ENCODE measurements at regions not wholly inside any gene's neighbourhood (a gene's known extent, or its start where the extent isn't known, plus 50 kb on each side); places are given as distances from the start of the nearest gene placed in this dataset.
A peak's percentile ranks its signal among the peaks of the same experiment; 100 is the strongest.
"Not testable (repeated sequence)": the region's sequence is repeated elsewhere in the genome, so short reads cannot be mapped to it uniquely, and the experiment has no call there.

DNA sequence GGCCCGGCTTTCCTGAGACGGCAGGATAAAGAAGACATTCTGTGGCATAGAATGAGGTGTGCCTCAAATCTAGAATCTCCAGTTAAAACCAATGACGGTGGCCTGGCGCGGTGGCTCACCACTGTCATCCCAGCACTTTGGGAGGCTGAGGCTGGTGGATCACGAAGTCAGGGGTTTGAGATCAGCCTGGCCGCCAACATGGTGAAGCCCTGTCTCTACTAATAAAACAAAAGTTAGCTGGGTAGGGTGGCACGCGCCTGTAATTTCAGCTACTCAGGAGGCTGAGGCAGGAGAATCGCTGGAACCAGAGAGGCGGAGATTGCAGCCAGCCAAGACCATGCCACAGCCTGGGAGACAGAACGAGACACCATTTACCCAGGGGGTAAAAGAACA is 193.6 kb downstream of the ALG10 start:
- in situ Hi-C loops (cut with HindIII; ENCODE audit: low pct_unique_long_range_greater_than_20kb, low sequenced_read_pairs), result no loop called here
- DNase-seq (ENCODE audit: low read depth), result no peak

- DNase-seq (ENCODE audit: low read depth), result no peak
Observed at GRCh38 chr12:34217660-34218059, 195.4 kb downstream of the ALG10 start.

GRCh38 chr12:34218193-34219045 is 196.1 kb downstream of the ALG10 start:
- peak; percentile 64 for DNase-seq (ENCODE audit: low read depth)
- in situ Hi-C loops (cut with HindIII; ENCODE audit: low pct_unique_long_range_greater_than_20kb, low sequenced_read_pairs), result no loop called here

More at GRCh38 chr12:34217660-34218059, 195.4 kb downstream of the ALG10 start:
- in situ Hi-C loops (cut with HindIII; ENCODE audit: low pct_unique_long_range_greater_than_20kb, low sequenced_read_pairs), result no loop called here

GRCh38 chr12:34219046-34219770 is 196.9 kb downstream of the ALG10 start:
- in situ Hi-C loops (cut with HindIII; ENCODE audit: low pct_unique_long_range_greater_than_20kb, low sequenced_read_pairs), result no loop called here
- no peak for DNase-seq (ENCODE audit: low read depth)

GRCh38 chr12:34220079-34220478 is 197.8 kb downstream of the ALG10 start:
- in situ Hi-C loops (cut with HindIII; ENCODE audit: low pct_unique_long_range_greater_than_20kb, low sequenced_read_pairs); DNase-seq (ENCODE audit: low read depth): not testable (repeated sequence)

- in situ Hi-C loops (cut with HindIII; ENCODE audit: low pct_unique_long_range_greater_than_20kb, low sequenced_read_pairs), result no loop called here
- DNase-seq (ENCODE audit: low read depth), result no peak
Observed at GRCh38 chr12:34223640-34224039, 201.3 kb downstream of the ALG10 start.

DNA sequence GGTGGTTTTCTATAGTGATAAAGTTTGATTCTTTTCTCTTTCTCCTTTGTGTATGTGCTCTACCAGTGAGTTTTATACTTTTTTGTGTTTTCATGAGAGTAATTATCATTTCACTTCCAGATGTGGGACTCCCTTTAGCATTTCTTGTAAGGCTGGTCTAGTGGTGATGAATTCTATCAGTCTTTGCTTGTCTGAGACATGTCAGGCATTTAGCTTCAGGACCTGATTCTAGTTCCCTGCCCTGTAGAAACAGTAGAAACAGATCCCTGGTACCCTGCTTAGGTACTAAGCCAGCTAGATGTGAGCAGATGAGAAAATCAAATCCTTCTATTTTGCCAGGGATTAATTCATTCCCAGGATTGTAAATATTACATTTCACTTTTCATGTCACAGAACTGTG is 203.7 kb downstream of the ALG10 start:
- in situ Hi-C loops (cut with HindIII; ENCODE audit: low pct_unique_long_range_greater_than_20kb, low sequenced_read_pairs); DNase-seq (ENCODE audit: low read depth): not testable (repeated sequence)

GRCh38 chr12:34228046-34228445 is 205.8 kb downstream of the ALG10 start:
- DNase-seq (ENCODE audit: low read depth); in situ Hi-C loops (cut with HindIII; ENCODE audit: low pct_unique_long_range_greater_than_20kb, low sequenced_read_pairs): not testable (repeated sequence)

DNA sequence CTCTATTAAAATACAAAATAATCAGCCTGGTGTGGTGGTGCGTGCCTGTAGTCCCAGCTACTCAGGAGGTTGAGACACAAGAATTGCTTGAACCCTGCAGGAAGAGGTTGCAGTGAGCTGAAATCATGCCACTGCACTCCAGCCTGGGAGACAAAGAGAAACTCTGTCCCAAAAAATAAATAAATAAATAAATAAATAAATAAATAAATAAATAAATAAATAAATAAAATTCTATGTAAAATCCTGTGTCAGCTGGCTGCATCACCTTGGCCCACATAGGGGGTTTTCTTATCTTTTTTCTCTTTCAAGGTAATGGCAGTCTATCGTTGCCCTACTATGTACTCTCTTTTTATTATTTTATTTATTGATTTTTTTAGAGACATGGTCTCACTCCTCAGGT is 206.7 kb downstream of the ALG10 start:
- in situ Hi-C loops (cut with HindIII; ENCODE audit: low pct_unique_long_range_greater_than_20kb, low sequenced_read_pairs); DNase-seq (ENCODE audit: low read depth): not testable (repeated sequence)

DNA sequence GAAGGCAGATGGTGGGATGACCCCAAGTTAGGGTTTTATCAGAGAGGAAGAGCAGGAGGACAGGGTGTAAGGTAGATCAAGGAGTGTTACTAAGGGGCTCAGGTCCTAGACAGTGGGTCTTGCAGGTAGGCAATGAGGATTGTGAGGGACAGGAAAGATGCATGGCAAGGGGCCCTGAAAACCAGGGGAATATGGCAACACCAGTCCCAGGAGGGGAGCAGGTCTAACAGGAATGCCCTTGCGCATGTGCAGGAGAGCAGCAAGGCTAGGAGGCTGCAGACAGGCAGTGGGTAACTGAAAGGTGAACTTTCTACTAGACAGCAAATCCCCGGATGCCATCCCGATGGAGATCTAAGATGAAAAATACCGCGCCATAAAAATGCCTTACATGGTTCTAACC is 211.3 kb downstream of the ALG10 start:
- in situ Hi-C loops (cut with HindIII; ENCODE audit: low pct_unique_long_range_greater_than_20kb, low sequenced_read_pairs), result no loop called here
- no peak for DNase-seq (ENCODE audit: low read depth)

DNA sequence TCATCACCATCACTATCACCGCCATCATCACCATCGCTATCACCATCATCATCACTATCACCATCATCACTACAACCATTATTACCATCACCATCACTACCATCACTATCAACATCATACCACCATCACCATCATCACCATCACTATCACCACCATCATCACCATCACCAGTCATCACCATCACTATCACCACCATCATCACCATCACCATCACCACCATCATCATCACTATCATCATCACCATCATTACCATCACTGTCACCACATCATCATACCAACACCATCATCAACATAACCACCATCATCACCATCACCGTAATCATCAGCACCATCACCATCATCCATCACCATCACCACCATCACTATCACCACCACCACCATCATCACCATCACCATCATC is 213.8 kb downstream of the ALG10 start:
- in situ Hi-C loops (cut with HindIII; ENCODE audit: low pct_unique_long_range_greater_than_20kb, low sequenced_read_pairs), result no loop called here
- no peak for DNase-seq (ENCODE audit: low read depth)

DNA sequence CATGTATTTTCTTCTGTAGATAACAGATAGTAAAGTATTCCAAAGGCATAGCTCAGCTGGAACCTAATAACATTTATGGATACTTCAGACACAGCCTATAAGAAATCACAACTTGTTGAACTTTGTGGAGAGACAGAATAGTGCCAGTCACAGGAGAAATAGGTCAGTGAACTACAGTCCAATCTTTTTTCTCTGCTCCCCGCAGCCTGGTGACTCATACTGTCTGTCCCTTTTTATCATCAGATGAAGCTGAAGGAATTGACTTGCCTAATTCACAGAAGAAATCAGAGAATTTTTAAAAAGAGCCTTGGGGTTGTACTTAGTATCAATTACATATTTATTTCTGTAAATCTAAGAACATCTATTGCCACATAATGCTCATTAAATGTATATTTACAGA is 222.3 kb downstream of the ALG10 start:
- in situ Hi-C loops (cut with HindIII; ENCODE audit: low pct_unique_long_range_greater_than_20kb, low sequenced_read_pairs), result no loop called here
- no peak for DNase-seq (ENCODE audit: low read depth)

DNA sequence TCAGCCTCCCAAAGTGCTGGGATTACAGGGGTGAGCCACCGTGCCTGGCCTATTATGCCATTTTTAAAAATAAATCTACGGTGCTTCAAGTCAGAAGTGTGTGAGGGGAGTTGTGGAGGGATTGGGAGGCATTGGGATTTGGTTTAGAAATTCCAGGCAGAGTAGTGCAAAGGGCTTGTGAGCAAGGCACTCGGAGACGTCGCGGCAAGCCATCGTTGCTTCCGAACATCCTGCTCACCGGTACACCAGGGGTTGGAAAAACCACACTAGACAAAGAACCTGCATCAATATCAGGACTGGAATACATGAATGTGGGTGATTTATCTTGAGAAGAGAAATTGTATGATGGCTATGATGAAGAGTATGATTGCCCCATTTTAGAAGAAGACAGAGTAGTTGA is 227.0 kb downstream of the ALG10 start:
- in situ Hi-C loops (cut with HindIII; ENCODE audit: low pct_unique_long_range_greater_than_20kb, low sequenced_read_pairs), result no loop called here
- DNase-seq (ENCODE audit: low read depth), result no peak

DNA sequence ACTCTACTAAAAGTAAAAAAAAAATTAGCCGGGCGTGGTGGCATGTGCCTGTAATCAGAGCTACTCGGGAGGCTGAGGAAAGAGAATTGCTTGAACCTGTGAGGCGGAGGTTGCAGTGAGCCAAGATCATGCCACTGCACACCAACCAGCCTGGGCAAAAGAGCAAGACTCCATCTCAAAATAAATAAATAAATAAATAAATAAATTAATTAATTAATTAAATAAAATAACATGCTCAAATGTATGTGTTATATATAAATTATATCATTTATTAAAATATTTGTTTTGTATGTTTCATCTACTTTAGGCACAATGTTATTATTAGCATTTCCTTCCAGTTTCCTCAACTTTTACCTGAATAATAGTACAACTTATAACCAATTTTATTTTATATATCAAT is 229.6 kb downstream of the ALG10 start:
- in situ Hi-C loops (cut with HindIII; ENCODE audit: low pct_unique_long_range_greater_than_20kb, low sequenced_read_pairs); DNase-seq (ENCODE audit: low read depth): not testable (repeated sequence)

DNA sequence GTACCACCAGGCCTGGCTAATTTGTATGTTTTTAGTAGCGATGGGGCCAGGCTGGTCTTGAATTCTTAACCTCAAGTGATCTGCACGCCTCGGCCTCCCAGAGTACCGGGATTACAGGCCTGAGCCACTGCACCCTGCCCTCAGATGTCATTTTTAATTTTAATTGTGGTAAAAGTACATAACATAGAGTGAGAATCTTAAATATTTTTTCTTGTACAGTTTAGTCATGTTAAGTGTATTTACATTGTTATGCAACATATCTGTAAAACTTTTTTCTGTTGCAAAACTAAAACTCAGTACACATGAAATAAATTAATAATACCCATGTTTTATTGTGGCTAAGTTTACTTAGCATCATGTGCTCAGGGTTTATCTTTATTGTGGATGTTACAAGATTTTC is 231.4 kb downstream of the ALG10 start:
- in situ Hi-C loops (cut with HindIII; ENCODE audit: low pct_unique_long_range_greater_than_20kb, low sequenced_read_pairs), result no loop called here
- DNase-seq (ENCODE audit: low read depth), result no peak

GRCh38 chr12:34257093-34257492 is 234.8 kb downstream of the ALG10 start:
- in situ Hi-C loops (cut with HindIII; ENCODE audit: low pct_unique_long_range_greater_than_20kb, low sequenced_read_pairs), result no loop called here
- DNase-seq (ENCODE audit: low read depth), result no peak

DNA sequence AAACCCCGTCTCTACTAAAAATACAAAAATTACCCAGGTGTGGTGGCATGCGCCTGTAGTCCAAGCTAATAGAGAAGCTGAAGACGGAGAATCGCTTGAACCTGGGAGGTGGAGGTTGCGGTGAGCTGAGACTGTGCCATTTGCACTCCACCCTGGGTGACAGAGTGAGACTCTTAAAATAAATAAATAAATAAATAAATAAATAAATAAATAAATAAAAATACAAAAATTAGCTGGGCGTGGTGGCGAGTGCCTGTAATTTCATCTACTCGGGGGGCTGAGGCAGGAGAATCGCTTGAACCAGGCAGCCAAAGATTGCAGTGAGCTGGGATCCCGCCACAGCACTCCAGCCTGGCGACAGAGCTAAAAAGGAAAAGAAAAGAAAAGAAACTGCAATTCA is 239.8 kb downstream of the ALG10 start:
- in situ Hi-C loops (cut with HindIII; ENCODE audit: low pct_unique_long_range_greater_than_20kb, low sequenced_read_pairs); DNase-seq (ENCODE audit: low read depth): not testable (repeated sequence)

DNA sequence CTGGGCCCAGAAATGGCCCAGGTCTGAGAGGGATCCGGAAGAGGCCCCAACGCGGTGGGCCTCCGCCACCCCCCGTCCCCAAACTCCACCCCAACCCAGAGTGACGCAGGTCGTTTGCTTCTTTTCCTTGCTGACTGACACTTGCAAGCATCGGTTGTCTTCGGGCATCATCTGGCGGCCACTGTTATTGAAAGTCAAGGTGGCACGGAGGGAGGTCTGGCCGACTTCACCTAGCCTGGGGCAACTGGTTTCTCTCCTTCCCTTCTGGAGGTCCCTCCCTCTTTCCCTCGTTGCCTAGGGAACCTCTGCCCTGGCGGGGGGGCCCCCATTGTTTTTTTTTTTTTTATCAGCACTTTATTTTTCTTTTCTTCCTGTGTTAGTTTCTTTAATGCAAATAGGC is 241.8 kb downstream of the ALG10 start:
- DNase-seq (ENCODE audit: low read depth), result no peak
- in situ Hi-C loops (cut with HindIII; ENCODE audit: low pct_unique_long_range_greater_than_20kb, low sequenced_read_pairs), result no loop called here

- in situ Hi-C loops (cut with HindIII; ENCODE audit: low pct_unique_long_range_greater_than_20kb, low sequenced_read_pairs); DNase-seq (ENCODE audit: low read depth): not testable (repeated sequence)
Observed at GRCh38 chr12:34273703-34274102, 251.4 kb downstream of the ALG10 start.

All from Caki2 (cell line).